OCI-LY1 (cell line): ENCODE measurements at regions not wholly inside any gene's neighbourhood (a gene's known extent, or its start where the extent isn't known, plus 50 kb on each side); places are given as distances from the start of the nearest gene placed in this dataset.

Source experiments
- EZH2 ChIP-seq: fragments of 200-600 bp; sonication (generic), shearing (Covaris generic); IDR thresholded peaks from 2 replicates; pipeline ENCODE4 v1.8.0; 2017; ENCODE audit warnings: borderline replicate concordance, mixed run types, mild to moderate bottlenecking, antibody characterized with exemption, low read length, moderate library complexity, mixed read lengths
- TF ChIP-seq, protein P1 (sequence below): fragments of 200-600 bp; sonication (generic), shearing (Covaris generic); IDR thresholded peaks from 2 replicates; pipeline ENCODE4 v1.5.1; 2017; ENCODE audit warnings: mild to moderate bottlenecking, antibody characterized with exemption, low read length, moderate library complexity, mixed read lengths

DNA sequence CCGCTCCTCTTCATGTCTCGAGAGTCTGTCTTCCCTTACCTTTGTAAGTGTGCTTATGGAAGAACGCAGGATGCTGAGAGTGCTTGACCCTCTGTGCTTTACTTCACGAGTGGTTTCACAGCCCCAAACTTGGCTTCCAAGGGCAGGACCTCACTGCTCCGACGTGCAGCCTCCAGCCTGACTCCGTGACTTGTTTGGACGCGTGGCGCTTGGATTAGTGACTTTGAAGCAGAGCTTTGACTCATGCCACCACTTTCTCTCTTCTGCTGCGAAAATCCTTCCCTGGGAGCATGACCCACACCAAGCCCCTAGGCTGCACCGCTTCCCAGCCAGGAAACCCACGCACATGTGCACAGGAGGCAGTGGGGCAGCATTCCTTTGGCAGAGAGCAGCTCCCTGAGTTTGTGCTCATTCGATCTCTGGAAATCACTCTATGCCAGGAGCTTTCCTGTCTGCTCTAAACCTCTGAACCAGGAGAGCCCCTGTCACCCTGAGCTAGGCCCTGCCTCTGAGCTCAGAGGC lies 207.8 kb upstream of the HS6ST1 start:
- no peak for TF ChIP-seq EZH2
- TF ChIP-seq, protein P1, sequence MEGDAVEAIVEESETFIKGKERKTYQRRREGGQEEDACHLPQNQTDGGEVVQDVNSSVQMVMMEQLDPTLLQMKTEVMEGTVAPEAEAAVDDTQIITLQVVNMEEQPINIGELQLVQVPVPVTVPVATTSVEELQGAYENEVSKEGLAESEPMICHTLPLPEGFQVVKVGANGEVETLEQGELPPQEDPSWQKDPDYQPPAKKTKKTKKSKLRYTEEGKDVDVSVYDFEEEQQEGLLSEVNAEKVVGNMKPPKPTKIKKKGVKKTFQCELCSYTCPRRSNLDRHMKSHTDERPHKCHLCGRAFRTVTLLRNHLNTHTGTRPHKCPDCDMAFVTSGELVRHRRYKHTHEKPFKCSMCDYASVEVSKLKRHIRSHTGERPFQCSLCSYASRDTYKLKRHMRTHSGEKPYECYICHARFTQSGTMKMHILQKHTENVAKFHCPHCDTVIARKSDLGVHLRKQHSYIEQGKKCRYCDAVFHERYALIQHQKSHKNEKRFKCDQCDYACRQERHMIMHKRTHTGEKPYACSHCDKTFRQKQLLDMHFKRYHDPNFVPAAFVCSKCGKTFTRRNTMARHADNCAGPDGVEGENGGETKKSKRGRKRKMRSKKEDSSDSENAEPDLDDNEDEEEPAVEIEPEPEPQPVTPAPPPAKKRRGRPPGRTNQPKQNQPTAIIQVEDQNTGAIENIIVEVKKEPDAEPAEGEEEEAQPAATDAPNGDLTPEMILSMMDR, result no peak
